Keratinocyte (primary cell): ENCODE measurements at regions not wholly inside any gene's neighbourhood (a gene's known extent, or its start where the extent isn't known, plus 50 kb on each side); places are given as distances from the start of the nearest gene placed in this dataset.

ENCODE experiments used
- EZH2 ChIP-seq: IDR thresholded peaks from one replicate; pipeline ENCODE4 v1.6.1; 2012; ENCODE audit warnings: inconsistent platforms, mild to moderate bottlenecking, low read length, moderate library complexity
- TF ChIP-seq, protein P1 (sequence below), 3 experiments: IDR thresholded peaks in 1 of 3; conservative IDR thresholded peaks in 1 of 3; optimal IDR thresholded peaks in 1 of 3; 2 replicates in 2 of 3; 3 replicates in 1 of 3; pipeline versions ENCODE3 to v1.5.1; 2011; ENCODE audit warnings: low read length in 3 of 3, mild to moderate bottlenecking in 3 of 3, moderate library complexity in 2 of 3, control low read depth in 1 of 3, inconsistent platforms in 1 of 3; ENCODE audit not compliant: insufficient read depth in 2 of 3; ENCODE audit errors: extremely low read depth in 1 of 3

GRCh38 chr2:242040303-242040655 lies 170.8 kb downstream of the RTP5 start:
- TF ChIP-seq, protein P1, sequence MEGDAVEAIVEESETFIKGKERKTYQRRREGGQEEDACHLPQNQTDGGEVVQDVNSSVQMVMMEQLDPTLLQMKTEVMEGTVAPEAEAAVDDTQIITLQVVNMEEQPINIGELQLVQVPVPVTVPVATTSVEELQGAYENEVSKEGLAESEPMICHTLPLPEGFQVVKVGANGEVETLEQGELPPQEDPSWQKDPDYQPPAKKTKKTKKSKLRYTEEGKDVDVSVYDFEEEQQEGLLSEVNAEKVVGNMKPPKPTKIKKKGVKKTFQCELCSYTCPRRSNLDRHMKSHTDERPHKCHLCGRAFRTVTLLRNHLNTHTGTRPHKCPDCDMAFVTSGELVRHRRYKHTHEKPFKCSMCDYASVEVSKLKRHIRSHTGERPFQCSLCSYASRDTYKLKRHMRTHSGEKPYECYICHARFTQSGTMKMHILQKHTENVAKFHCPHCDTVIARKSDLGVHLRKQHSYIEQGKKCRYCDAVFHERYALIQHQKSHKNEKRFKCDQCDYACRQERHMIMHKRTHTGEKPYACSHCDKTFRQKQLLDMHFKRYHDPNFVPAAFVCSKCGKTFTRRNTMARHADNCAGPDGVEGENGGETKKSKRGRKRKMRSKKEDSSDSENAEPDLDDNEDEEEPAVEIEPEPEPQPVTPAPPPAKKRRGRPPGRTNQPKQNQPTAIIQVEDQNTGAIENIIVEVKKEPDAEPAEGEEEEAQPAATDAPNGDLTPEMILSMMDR (optimal IDR thresholded peaks at IDR 0.05 in 1 of 3, IDR thresholded peaks at IDR 0.05 in 1 of 3, conservative IDR thresholded peaks at IDR 0.05 in 1 of 3; ENCODE audit: extremely low read depth in 1 of 3, insufficient read depth in 2 of 3, low read length in 3 of 3) = no peak
- TF ChIP-seq EZH2 = no peak
